GM18907 (cell line): ENCODE measurements at regions not wholly inside any gene's neighbourhood (a gene's known extent, or its start where the extent isn't known, plus 50 kb on each side); places are given as distances from the start of the nearest gene placed in this dataset.

ENCODE experiments used
- ATAC-seq: cut with Tn5 transposase; IDR thresholded peaks from one replicate; pipeline ENCODE4 v1.9.1; 2021; ENCODE audit warnings: mild to moderate bottlenecking, moderate library complexity; ENCODE audit not compliant: unreplicated experiment

- no peak for ATAC-seq
Observed at GRCh38 chr6:2433711-2434110, 188.3 kb upstream of the GMDS start.

GRCh38 chr6:2433266-2433665 is 187.9 kb upstream of the GMDS start:
- no peak for ATAC-seq

- no peak for ATAC-seq
Observed at GRCh38 chr6:2432292-2432691, 186.9 kb upstream of the GMDS start.

GRCh38 chr6:2430612-2431011 is 185.2 kb upstream of the GMDS start:
- no peak for ATAC-seq

GRCh38 chr6:2429460-2429859 is 184.1 kb upstream of the GMDS start:
- no peak for ATAC-seq

- no peak for ATAC-seq
Observed at GRCh38 chr6:2429032-2429431, 183.6 kb upstream of the GMDS start.

GRCh38 chr6:2426561-2427340 is 181.3 kb upstream of the GMDS start:
- ATAC-seq, result no peak

GRCh38 chr6:2416128-2416712 is 170.8 kb upstream of the GMDS start:
- ATAC-seq, result no peak

- ATAC-seq, result no peak
Observed at GRCh38 chr6:2414885-2415547, 169.6 kb upstream of the GMDS start.

GRCh38 chr6:2412731-2413130 is 167.3 kb upstream of the GMDS start:
- no peak for ATAC-seq

GRCh38 chr6:2410656-2411380 is 165.4 kb upstream of the GMDS start:
- no peak for ATAC-seq

- no peak for ATAC-seq
Observed at GRCh38 chr6:2407525-2407924, 162.1 kb upstream of the GMDS start.

- no peak for ATAC-seq
Observed at GRCh38 chr6:2404211-2404929, 159.0 kb upstream of the GMDS start.

- no peak for ATAC-seq
Observed at GRCh38 chr6:2403546-2403945, 158.1 kb upstream of the GMDS start.

- ATAC-seq, result no peak
Observed at GRCh38 chr6:2396846-2397630, 151.6 kb upstream of the GMDS start.

- no peak for ATAC-seq
Observed at GRCh38 chr6:2396042-2396657, 150.7 kb upstream of the GMDS start.

- no peak for ATAC-seq
Observed at GRCh38 chr6:2388554-2389324, 143.3 kb upstream of the GMDS start.

- ATAC-seq, result no peak
Observed at GRCh38 chr6:2387445-2387844, 142.0 kb upstream of the GMDS start.

GRCh38 chr6:2385471-2385983 is 140.1 kb upstream of the GMDS start:
- ATAC-seq, result no peak
